ENCODE measurements at regions not wholly inside any gene's neighbourhood (a gene's known extent, or its start where the extent isn't known, plus 50 kb on each side); places are given as distances from the start of the nearest gene placed in this dataset.

- Histone ChIP-seq H3K23me2 (ENCODE audit: insufficient read length, low read depth, low read length, poor library complexity, severe bottlenecking) (no peaks in the 10 kb centered on the region), H3K56ac (ENCODE audit: insufficient read length, low read depth, low read length) (no peak overlapping the region), H4K5ac (ENCODE audit: insufficient read length, low read depth, low read length) (no peak overlapping the region), H2BK120ac (ENCODE audit: low read depth, low read length, poor library complexity, severe bottlenecking) (no peak overlapping the region), H2BK15ac (ENCODE audit: low read depth, low read length) (no peak overlapping the region), H3K14ac (ENCODE audit: insufficient read depth, low read length) (no peak overlapping the region), H3K79me2 (ENCODE audit: insufficient read depth, low read length) (no peaks in the 10 kb centered on the region), H3K27me3 (ENCODE audit: insufficient read depth, low read length) (no peaks in the 10 kb centered on the region), H3K27ac (ENCODE audit: insufficient read length, low read depth, low read length) (no peak overlapping the region), H2AFZ (ENCODE audit: low read length) (no peak overlapping the region), H3K9me3 (ENCODE audit: control insufficient read depth, low read depth, low read length) (no peaks in the 10 kb centered on the region), H4K20me1 (ENCODE audit: control insufficient read depth, insufficient read depth, insufficient read length) (no peaks in the 10 kb centered on the region), H2AK5ac (ENCODE audit: insufficient read length, low read length) (no peak overlapping the region), H2BK12ac (ENCODE audit: insufficient read length, low read depth, low read length) (no peak overlapping the region), H3T11ph (ENCODE audit: low read length) (no peak overlapping the region), H3K18ac (ENCODE audit: insufficient read length, low read depth, low read length) (no peak overlapping the region), H2BK20ac (ENCODE audit: low read depth, low read length, poor library complexity, severe bottlenecking) (no peak overlapping the region), H3K4ac (ENCODE audit: low read depth, low read length) (no peak overlapping the region), H3K23ac (ENCODE audit: insufficient read length, low read depth, low read length) (no peak overlapping the region), H4K91ac (ENCODE audit: insufficient read length, low read depth, low read length) (no peak overlapping the region), H2BK5ac (ENCODE audit: insufficient read length, low read length) (no peak overlapping the region), H3K4me2 (ENCODE audit: insufficient read depth, insufficient read length, low read length) (no peak overlapping the region), H3K79me1 (ENCODE audit: insufficient read depth, low read depth, low read length, poor library complexity, severe bottlenecking) (no peaks in the 10 kb centered on the region), H3K4me1 (ENCODE audit: insufficient read depth, low read length) (no peaks in the 10 kb centered on the region), H3K9ac (ENCODE audit: extremely low read depth, insufficient read length, low read length) (no peak overlapping the region), H4K8ac (replicated peaks; ENCODE audit: insufficient read length, low read depth, low read length) (no peak overlapping the region)
- Mint-ChIP-seq H3K36me3 (ENCODE audit: insufficient read depth in 1 of 3, low read depth in 3 of 3) (no peaks in the 10 kb centered on the region), H3K4me1 (no peaks in the 10 kb centered on the region), H3K27me3 (ENCODE audit: low read depth) (no peaks in the 10 kb centered on the region), H3K4me3 (no peak overlapping the region), H3K9me3 (no peaks in the 10 kb centered on the region), H3K27ac (no peak overlapping the region)
- no CpG with 5 or more reads among the region's 2 CpGs for WGBS (ENCODE audit: extremely low coverage, insufficient read length, low lambda C conversion rate)
- TF ChIP-seq CTCF (conservative IDR thresholded peaks at IDR 0.05) = no peak
- no peak for DNase-seq
These were observed 188.6 kb upstream of the ISL1 start for GRCh38 chr5:51194671-51195070.
